T1000 (cell line): ENCODE measurements at regions not wholly inside any gene's neighbourhood (a gene's known extent, or its start where the extent isn't known, plus 50 kb on each side); places are given as distances from the start of the nearest gene placed in this dataset.

Experiments
- DNase-seq: peaks from one replicate; lab custom pipeline; 2025; ENCODE audit warnings: mixed read lengths; lab: John Stamatoyannopoulos, UW

DNA sequence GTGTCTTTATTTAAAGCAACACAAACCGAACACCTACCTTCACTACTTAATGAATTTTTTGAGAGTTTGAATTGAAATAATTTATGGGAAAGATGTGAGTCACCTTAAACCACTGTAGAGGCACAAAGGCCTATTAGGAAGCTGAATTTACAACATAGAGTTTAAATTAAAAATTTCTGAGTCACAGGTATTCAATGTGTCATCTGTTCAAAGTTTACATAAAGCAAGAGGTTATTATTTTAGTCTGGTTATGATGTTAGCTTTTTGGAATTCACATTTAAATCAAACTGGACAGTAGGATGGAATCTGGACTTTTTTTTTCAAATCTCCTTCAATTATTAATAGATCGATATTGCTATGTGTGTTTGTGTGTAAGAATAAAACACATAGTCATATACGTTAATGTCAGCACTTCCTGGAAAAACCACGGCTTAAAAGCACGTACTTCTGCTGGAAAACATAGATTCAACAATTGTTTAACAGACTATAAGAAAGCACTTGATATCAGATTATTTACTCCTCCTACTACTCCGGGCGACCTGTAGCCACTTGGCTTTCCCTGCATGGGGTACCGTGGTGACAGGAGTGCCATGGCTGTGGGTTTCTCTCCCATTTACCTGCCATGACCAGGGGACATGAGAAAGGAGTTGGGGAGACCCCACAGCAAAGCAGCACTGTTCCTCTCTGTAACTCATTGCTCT, 638.6 kb downstream of the SEMA5A start:
- DNase-seq, result no peak

DNA sequence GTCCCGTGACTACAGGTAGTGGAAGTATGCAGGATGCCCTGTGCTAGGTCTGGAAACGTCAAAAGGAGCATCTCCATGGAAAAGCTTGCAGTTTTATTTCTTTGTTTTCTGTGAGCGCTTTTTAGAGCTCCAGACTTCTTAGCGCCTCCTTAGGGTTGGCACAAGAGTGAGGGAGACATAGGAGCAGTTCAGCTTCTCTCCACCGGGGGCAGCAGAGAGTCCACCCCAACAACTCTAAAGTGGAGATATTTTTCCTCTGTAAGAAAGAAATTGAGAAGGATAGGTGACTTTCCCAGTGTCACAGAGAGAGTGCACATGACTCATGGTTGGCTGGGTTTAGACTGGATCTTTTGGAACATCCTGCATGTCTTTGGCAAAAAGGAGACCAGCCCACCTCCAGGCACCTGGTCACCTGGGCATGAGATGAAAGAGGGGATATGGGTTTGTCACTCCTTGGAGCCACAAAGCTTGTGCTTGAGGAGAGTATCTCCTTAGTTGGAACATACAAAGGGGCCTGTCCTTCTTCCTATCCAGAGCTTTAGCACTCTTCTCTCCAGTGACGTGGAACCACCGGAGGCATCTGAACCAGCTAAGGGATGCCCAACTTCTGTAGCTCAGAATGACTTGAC, 637.7 kb downstream of the SEMA5A start:
- no peak for DNase-seq

DNA sequence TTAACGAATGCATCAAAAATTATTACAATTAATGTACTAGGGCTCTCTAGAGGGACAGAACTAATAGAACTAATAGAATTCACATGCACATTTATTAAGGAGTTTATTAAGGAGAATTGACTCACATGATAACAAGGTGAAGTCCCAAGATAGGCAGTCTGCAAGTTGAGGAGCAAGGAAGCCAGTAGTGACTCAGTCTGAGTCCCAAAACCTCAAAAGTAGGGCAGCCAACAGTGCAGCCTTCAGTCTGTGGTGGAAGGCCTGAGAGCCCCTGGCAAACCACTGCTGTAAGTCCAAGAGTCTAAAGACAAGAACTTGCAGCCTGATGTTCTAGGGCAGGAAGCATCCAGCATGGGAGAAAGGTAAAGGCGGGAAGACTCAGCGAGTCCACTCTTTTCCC, 633.8 kb downstream of the SEMA5A start:
- DNase-seq, result no peak

DNA sequence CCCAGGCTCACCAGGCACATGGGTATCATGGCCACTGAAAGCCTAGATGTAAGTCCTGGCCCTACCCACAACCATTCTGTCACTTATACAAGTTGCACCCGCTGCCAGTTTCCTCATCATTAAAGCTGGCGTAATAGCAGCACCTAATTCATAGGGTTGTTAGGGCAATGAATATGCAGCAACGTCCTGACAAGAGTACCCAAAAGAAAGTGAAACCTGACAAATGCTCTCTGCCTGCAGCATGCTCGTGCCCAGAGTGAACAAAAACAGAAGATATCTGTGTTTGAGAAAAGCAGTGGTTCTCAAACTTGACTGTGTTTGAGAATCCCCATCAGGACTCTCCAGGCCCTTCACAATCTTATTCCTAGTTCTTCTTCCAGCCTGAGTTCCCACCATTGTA, 632.4 kb downstream of the SEMA5A start:
- DNase-seq, result no peak

DNA sequence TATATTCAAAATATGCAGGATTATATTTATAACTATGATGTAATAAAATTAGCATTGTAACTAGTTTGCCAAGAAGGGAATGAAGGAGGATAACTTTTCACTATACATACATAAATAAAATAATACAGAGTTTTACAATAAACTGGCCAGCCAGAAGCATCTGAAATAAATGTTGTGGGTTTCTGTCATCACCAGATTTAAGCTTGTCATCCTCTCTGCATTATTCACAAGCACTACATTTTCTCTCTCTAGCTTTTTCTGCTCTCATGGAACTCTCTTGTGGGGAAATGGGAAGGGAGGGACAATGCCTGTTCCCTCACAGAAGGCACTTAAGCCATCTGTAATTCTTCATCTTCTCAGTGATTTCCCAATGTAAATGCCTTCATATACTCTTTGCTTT, 626.8 kb downstream of the SEMA5A start:
- DNase-seq, result no peak

DNA sequence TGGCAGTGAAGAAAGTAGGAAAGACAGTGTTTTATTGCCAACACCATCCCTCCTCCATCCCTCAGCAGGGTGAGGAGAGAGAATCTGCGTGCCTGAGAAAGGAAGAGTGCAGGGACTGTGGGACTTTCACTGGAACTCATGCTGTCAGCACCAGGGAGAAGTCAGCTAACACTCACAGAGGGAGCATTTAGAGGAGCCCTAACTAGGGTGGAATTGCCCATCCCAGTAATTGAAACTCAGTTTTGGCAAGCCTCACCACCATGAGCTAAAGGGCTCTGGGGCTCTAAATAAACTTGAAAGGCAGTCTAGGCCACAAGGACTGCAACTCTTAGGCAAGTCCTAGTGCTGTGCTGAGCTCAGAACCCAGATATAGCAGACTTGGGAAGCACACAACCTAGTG, 622.3 kb downstream of the SEMA5A start:
- DNase-seq, result no peak

DNA sequence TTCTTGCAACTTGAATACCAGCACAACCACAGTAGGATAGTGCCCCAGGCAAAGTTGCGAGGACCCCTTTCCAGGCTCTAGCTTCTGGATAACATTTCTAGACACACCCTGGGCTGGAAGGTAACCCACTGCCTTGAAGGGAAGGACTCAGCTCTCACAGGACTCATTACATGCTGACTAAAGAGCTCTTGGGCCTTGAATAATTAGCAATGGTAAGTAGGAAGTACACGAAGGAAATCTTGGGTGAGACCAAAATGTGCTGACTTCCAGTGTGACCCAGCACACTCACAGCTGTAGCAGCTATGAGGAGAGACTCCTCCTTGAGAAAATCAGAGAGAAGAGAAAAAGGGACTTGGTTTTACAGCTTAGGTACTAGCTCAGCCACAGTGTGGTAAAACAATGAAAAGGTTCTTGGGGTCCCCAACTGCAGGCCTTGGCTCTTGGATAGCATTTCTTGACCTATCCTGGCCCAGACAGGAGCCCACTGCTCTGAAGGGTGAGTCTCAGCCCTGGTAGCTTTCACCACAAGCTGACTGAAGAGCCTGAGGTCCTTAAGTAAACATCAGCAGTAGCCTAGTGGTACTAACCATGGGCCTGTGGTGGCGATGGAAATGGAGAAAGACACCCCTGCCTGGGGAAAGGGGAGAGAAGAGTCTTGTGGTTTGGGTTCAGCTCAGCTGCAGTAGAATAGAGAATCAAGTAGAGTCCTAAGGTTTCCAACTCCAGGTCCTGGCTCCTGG, 621.7 kb downstream of the SEMA5A start:
- no peak for DNase-seq

DNA sequence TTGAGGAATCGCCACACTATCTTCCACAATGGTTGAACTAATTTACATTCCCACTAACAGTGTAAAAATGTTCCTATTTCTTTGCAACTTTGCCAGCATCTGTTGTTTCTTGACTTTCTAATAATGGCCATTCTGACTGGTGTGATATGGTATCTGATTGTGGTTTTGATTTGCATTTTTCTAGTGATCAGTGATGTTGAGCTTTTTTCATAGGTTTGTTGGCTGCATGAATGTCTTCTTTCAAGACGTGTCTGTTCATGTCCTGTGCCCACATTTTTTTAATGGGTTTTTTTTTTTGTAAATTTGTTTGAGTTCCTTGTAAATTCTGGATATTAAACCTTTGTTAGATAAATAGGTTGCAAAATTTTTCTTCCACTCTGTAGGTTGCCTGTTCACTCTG, 615.9 kb downstream of the SEMA5A start:
- no peak for DNase-seq

DNA sequence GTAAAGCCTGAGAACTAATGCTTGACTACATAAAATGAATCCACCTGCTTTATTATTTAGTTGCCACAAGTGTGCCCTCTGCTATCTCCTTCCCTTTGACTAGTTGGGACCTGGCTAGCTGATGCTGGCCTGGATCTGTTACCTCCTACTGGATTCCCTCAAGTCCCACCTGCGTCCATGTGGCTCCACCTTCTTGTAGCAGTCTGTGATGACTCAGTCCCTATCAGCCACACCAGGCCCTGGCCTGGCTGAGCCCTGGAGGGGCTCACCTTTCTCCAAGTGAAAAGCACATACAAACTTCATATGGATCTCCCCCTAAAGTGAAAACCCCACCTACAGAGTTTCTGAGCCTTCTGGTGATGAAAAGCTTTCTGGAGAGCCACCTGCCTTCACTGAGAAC, 611.4 kb downstream of the SEMA5A start:
- no peak for DNase-seq

DNA sequence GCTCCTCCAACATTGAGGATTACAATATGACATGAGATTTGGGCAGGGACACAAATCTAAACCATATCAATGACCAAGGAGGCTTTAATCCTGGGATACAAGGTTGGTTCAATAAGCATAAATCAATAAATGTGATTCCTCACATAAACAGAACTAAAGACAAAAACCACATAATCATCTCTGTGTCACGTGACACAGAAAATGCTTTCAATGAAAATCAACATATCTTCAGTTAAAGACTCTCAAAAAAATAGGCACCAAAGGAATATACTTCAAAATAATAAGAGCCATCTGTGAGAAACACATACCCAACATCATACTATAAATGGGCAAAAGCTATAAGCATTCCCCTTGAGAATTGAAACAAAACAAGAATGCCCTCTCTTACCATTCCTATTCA, 604.9 kb downstream of the SEMA5A start:
- no peak for DNase-seq

DNA sequence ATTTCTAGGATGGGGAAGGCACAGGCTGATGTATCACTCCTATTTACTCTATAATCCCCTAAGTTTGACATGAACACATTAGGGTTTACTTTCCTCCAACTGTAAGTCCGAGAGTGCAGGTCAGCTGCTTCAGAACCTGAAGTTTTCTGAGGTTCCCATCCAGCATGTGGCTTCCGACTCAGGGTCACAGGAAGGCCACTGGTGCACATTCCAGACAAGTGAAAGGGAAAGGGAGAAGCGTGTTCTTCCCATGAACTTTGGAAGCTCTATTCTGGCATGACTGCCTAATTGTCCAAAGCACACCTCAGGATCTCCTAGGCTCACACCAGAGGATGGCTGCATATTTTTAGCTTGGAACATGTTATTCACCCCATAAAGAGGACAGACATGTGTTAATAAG, 602.6 kb downstream of the SEMA5A start:
- no peak for DNase-seq

DNA sequence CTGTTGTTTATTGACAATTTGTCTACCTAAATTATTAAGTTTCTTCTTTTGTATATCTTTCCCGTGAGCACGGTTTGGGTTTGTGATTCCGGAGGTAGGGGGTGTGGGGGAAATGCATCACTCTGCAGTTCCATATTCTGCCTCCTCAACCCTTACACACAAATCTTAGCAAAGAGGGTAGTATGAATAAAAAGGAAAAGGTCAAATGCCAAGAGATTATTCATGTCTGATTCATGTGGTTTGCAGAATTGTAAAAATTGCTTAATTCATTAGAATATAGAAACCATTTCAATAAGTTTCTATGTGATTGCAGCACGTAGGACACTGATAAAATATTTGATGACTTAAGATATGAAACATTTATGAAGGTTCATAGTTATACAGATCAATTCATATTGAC, 601.9 kb downstream of the SEMA5A start:
- no peak for DNase-seq

DNA sequence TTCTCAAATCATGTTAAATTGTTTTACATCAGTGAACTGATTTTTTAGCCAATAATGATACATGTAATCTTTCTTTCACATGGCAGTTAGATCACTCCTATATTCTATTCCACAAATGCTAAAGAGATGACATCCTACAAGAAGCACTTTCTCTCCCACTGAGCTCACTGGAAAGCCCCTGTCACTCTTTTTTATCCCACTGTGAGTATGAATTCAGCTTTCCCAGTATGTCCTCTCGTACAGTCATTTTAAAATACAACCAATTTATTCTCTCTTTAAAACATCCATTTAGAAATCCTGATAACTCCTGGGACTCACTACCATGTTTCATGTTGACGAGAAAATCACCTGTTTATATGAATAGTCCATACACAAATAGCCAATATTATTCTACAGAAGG, 599.9 kb downstream of the SEMA5A start:
- DNase-seq, result no peak

DNA sequence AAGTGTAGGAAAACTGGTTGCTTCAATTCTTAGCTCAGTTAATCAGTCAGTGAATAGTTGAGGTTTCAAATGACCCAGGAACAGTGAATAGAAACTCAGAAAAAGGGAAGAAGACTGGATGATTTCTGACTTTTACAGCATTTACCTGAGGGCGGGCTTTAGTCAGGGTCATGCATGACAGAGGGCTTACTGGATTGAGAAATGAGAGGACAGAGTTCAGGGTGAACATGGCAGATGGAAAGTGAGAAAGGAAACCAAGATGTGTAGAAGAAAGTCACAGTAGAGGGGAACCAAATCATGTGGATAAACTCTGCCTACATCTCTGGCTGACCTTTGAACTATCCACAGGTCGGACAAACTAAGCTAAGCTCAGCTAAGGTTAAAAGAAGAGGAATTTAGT, 596.0 kb downstream of the SEMA5A start:
- no peak for DNase-seq

DNA sequence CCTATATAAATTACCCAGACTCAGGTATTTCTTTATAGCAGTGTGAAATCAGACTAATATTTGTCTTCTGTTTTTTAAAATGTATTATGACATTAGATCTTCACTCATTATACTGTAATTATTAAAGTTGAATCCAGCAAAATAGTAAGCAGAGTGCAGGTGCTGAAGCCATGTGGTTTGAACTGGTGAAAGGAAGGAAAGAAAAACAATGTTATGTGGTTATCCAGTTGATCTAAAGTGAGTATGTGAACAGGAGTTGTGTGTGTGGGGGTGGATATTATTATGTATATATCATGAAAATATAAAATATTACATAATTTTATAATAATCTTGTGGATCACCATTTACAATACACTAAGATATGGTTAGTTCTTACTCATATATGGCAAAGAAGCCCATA, 593.7 kb downstream of the SEMA5A start:
- no peak for DNase-seq

DNA sequence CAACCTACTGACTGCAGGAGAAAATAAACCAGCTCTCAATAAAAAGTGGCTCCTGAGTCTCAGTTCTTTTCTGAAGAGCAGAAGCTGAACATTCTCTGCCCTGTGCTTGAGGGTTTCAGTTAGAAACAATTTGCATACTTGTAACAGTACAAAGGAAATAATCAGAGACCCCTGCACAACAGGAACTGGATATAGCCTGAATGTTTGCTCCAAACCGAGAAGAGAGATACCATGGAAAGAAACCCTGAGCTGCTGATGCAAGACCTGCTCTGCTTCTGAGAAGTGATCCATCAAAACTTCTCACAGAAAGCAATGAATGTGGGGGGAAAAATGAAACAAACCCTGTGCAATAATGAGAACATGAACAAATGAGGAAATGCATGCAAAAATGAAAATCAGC, 592.9 kb downstream of the SEMA5A start:
- no peak for DNase-seq

DNA sequence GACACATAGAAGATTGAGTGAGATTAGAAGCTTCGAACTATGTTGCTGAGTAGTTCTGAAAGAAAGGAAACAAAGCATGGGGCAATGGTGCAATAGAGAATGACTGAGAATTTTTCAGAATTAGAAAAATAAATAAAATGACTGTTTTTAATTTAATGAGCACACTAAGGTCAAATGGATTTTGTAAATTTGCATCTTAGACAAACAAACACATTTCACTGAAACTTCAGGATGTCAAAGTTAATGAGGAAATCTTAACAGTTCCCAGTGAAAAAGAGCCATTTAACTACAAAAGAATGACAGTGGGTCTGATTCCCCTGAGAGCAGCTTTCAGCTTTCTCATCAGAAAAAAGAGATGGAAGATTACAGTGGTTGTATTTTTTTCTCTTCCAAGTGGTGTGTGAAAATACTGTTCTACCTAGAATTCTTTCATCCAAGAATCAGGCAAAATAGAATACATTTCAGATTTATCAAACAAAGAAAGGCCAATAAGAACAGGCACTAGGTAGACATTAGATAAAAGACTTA, 591.9 kb downstream of the SEMA5A start:
- DNase-seq, result no peak

DNA sequence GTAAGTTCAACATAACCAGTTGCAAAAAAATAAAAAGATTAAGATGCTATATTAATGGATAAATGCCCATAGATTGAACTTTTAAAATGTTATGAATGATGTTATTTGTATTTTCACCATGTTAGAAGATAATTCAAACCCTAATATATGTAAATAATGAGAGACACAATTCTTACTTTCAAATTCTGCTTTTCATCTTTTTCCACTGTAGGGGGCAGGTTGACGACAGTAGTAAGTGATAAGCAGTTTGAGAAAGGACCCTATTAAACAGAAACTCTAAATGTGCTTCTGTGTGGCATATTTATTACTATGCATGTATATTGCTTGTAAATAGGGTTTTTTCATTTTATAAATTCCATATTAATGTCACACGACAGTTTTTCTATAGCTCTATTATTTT, 591.1 kb downstream of the SEMA5A start:
- DNase-seq, result no peak

DNA sequence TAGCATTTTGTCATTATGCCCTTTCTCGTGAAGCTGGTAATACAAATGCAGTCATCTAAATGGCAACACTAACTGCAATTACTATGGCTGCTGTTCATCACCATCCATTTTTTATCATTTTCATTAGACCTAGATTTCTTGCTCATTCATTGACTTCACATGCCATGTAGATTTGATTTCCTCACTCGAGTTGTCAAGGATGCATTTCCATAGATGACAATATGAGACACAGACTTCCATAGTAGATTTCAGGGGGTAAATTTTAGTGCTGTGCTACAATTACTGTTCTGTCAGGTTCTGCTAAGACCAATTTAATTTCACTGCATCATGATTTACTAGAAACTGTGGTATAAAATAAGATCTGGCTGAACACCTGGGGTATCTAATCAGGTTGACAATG, 589.2 kb downstream of the SEMA5A start:
- DNase-seq, result no peak

DNA sequence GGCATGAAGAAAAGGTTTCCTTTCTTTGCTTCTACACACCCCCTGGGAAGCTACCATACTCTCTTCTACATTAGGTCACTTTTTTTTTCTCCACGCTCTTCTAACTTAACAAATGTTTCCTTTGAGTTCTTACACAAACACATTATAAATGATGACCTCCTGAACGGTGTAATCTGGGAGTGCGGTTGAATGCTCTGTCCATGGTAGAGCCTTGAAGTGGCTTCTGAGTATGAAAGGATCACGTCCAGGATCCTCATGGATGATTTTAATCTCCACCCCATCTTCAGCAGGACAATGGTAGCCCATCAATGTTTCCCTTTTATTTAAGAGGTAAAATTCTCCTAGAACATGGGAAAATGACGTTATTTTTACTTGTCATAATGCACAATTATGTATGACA, 587.3 kb downstream of the SEMA5A start:
- DNase-seq, result no peak

DNA sequence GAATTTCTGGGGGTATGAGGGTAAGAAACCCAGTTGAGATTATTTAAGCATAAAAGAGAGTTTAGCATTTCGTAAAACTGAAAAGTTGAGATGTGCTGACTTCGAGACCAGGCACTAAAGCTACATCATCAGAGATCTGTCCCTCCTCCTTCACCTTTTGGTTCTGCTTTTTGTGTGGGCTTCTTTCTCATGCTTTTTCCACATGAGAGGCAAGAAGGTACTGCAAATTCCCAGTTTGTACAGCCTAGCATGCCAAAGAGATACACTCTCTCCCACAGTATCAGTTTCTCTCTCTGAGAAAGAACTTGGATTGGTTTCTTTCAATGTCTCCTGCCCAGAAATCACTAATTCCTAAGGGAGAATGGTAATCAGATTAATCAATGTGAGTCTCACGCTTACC, 584.7 kb downstream of the SEMA5A start:
- no peak for DNase-seq

DNA sequence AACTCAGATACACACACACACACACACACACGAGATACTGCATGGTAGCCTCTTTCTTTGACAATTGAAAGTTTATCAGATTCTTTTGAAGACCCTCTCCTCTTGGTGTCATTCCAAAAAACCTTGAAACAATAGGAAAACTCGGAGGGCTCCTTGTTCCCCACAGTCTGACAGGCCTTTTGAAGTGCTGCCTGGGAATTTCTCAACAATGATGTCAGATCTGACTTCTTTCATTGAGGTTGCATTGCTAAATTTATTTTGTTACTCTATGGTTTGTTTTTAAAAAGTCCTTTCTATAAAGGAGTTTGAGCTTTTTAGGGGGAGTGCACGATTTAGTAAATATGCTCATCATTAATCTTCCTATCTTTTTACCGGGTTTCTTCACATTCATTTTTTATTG, 583.9 kb downstream of the SEMA5A start:
- DNase-seq, result no peak

DNA sequence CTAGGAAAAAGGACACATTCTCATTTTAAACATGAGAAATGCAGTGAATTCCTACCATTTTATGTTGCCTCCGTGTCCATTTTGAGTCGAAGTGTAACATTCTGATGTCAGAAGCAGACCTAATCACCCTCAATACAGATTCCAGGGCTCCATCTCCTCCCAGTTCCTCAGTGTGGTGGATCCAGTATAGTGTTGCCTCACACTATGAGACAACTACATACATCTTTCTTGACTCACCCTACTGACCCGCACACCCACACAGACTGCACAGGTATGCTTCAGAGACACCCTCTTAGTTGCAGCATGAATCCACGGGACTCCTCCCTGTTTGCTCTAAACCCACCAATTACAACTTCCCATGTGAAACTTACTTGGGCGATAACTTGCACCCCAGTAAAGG, 564.9 kb downstream of the SEMA5A start:
- no peak for DNase-seq
